HG03565 (cell line): ENCODE measurements at regions not wholly inside any gene's neighbourhood (a gene's known extent, or its start where the extent isn't known, plus 50 kb on each side); places are given as distances from the start of the nearest gene placed in this dataset.
A peak's percentile ranks its signal among the peaks of the same experiment; 100 is the strongest.
"Not testable (repeated sequence)": the region's sequence is repeated elsewhere in the genome, so short reads cannot be mapped to it uniquely, and the experiment has no call there.

Source experiments
- ATAC-seq: cut with Tn5 transposase; IDR thresholded peaks from one replicate; pipeline ENCODE4 v1.9.1; 2021; ENCODE audit warnings: mild to moderate bottlenecking, moderate library complexity; ENCODE audit not compliant: unreplicated experiment

DNA sequence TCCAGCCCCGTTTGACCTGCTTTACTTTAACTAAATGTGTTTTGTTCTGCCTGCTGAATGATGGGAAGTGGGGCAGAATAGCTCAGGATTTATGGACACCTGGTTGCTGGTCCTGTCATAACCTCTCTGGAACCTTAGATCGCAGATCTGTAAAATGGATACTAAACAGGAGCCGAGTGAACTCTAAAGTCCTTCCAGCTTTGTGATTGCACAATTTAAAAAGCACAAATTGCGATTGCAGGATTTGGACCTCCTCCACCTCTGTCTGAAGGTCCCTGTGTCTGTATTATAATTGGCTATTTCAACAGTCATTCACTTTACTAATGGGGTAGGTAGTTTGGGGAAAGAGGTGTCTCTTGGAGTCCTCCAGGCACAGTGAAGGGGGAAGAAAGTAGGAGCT lies 220.4 kb downstream of the LY86 start:
- no peak for ATAC-seq

DNA sequence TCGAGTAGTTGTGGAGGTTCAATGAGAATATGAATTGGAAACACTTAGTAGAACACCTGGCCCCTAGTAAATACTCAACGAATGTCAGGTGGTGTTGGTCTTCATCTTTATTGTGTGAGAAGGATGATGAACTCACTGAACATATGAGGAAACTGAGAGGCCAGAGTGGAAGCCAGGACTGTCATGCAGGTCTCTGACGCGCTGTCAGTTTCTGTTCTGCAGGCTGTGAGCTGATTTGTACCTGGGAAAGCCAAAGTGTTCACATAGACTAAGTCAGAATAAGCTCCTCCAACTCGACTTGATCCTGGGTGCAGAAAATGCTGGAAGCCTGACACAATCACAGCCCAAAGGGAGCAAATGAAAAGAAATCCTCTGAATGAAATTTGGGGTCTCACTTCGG lies 222.2 kb downstream of the LY86 start:
- ATAC-seq, result no peak

DNA sequence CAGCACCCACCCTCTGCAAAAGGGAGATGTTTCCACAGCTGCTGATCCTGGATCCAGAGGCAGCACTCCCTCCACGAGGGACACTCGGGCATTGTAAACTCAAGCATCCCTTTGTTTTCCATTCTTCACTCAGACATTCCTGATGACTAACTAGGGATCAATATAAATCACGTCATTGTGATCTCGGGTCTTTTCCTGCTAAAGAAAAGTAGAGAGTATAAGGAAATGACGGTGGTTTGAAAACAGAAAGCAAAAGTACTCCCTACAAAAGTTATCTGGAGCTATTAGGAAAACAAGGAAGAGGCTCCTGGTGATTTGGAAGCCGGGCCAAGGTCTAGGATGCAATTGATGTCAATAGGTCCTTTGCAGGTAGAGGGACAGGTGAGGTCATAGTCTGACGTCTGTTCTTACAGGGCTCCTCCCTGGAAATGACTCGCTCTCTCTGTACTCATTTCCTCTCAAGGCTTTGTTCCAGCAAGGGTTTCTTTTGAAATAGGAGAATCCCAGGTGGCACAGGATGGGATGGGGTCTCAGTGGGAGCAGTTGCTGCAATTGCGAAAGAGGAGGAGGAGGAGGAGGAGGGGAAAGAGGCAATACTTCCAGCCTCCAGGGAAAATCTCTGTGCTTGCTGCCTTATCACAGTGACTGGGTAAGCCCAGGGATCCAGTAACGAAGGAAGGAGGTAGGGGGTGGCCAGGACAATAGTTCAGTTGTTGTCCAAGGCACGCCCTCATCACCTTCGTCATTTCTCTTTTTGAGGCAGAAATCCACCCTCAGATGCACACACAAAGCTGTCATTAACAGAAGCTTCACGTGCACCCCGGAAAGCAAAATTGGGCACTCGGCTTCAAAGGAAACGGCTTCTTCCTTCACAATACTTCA lies 222.8 kb downstream of the LY86 start:
- ATAC-seq, result no peak

DNA sequence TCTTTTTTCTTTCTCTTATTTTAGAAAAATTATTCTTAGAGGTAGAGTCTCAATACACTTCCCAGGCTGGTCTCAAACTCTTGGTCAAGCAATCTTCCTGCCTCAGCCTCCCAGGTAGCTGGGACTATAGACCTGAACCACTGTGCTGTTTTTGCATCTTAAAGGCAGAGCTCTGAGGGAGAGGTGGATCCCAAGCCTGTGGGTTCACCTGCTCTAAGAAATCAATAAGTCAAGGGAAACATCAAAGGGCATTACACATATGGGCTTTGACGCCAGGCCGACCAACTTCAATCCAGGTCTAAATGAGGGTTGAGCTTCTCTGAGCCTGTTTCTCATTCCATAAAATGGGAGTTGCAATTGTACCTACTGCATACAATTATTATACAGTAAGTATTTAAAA lies 223.9 kb downstream of the LY86 start:
- no peak for ATAC-seq

DNA sequence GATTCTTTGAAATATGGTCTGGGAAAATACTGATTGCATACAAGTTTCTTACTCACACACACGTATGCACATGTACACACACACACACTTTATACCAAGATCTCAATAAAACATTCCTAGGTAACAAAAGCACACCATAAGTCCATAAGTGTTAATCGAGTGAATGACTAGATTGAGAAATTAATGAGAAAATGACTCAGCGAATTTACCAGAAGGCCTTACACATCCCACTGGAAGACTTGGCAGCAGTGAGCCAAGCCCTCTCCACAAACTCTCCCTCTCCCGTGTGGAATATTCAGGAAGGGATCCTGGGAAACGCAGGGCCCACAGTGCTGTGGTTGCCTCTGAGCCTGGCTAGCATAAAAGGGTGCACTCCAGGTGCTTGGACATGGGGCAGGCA lies 227.2 kb downstream of the LY86 start:
- no peak for ATAC-seq

DNA sequence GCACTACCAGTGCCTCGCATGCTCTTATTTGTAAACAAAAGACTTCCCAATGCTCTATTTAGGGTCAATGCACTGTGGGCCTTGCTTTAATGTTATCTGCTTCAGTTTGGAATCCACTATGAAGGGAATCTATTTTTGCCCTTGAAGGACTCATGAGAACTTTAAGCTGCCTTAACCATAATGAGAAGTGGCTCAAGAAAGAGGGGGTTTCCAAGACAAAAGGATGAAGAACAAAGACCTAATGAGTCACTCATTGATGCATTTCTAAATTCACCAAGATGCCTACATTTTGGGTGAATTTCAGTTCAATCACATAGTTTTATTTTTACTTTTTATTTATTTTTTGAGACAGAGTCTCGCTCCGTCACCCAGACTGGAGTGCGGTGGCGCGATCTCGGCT lies 228.2 kb downstream of the LY86 start:
- ATAC-seq, result no peak

DNA sequence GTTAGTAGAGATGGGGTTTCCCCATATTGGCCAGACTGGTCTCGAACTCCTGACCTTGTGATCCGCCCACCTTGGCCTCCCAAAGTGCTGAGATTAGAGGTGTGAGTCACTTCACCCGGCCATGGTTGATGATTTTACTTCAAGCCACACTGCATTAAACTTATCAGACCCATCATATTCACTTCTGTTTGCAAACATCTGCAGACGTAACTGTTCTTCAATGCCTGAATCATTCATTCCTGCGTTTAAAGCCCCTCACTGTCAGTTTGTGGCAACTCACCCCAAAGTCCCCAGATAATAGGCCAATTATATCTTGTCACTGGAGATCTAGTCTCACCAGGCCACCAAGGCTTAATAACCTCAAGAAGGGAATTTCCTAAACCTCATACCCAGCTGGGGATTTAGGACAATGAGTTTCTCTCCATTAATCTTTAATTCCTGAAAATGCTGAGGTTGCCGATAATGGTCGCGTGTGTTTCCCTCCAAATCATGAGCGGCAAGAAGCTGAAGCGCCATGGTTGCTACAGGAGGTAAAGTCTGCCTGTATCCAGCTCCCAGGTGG lies 229.6 kb downstream of the LY86 start:
- no peak for ATAC-seq

DNA sequence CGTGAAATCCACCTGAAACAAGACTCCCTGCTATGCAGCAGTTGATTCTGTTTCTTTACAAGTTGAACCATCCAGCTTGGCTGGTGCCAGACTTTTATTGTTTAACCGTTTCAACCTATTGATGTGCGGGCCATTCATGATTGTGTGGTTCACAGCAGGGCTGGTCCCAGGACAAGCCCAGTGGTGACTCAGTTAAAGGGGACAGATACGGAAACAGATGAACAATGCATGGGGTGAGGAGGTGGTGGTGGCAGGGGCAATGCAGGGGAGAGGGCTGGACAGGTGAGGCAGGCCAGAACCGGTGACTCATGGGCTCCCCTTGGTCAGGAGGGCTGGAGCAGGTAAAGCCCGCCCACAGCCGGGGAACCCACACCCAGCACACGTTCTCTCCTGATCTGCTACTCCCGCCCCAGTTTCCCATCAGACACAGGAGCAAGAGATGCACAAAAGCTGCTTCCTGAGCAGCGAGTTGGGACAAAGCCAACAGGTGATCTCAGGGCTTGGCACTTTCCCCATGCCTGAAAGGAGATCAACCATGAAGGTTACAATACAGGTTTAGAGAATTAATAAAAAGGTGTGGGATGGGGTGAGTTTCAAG lies 232.2 kb downstream of the LY86 start:
- ATAC-seq, result no peak

DNA sequence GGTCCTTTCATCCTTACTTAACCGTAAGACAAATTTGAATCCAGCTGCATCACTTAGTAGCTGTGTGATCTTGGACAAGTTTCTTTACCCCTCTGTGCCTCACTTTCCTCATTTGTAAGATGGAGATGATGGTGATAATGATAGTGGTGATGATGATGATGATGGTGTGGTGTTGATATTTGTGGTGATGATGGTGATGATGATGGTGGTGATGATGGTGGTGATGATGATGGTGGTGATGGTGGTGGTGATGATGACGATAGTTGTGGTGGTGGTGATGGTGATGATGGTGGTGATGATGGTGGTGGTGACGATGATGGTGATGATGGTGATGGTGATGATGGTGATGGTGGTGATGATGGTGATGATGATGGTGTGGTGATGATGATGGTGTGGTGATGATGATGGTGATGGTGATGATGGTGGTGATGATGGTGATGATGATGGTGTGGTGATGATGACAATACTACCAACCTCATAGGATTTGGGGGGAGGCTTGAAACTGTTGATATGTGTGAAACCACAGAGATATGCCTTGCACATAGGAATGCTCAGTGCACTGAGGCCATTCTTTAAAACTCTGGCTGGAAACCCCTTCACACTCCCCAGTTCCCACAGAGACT lies 233.2 kb downstream of the LY86 start:
- no peak for ATAC-seq

DNA sequence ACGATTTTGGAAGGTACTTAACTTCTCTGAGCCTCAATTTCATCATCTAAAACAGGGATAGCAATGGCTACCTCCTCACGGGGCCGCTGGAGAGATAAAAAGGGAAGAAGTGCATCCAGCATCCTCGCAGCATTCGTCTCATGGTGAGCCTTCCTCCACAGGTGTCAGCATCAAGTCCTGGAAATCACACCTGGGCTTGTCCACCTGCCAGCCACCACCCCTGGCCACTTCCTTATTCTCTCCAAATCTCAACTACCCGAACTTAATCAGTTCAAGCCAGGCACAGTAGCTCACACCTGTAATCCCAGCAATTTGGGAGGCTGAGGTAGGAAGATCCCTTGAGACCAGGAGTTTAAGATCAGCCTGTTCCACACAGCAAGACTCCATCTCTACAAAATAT lies 234.5 kb downstream of the LY86 start:
- ATAC-seq, result no peak

DNA sequence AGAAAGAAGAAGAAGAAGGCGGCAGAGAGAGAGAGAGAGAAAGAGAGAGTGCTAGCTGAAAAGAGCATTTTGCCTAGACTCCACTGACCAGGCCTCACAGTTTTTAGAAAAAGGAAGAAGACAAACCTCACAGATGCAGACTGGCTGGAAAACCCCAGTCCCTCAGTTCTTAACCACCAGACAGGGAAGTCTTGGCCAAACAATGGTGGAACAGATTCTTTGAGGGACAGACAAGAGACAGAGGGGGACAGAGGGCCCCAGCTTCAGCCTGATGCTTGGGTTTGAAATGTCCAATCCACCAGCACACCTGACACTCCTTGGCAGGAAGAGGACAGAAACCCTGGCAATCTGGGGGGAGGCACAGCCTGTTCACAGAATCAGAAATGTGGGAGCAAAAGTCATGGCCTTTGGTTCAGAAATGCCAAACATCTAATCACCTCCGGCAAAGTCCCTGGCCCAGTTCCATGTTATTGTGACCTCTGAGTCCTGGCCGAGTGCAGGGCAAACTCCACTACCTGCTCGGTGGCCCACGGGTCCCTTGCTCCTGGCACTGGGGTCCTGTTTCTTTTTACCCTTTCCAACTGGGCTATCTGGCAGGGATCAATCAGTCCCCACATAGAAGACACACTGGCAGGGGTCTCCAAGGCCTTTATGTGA lies 235.2 kb downstream of the LY86 start:
- no peak for ATAC-seq

DNA sequence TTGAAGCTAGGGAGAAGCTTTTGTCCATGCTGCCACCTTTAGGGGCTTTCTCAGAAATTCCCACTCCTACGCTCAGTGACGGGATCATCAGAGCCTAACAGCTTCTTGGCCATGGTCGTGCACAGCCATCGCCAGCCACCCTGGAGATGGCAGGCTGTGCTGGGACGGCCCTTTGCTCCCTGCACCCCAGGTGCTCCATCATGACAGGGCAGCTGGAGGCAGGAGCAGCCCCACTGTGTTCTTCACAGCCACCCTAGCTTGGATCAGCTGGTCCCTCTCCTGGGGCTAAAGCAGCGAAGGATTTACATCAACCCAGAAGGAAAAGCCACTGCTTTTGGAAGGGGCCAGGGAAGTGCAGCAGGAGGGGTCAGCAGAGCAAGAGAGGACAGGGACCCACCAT lies 235.9 kb downstream of the LY86 start:
- no peak for ATAC-seq

DNA sequence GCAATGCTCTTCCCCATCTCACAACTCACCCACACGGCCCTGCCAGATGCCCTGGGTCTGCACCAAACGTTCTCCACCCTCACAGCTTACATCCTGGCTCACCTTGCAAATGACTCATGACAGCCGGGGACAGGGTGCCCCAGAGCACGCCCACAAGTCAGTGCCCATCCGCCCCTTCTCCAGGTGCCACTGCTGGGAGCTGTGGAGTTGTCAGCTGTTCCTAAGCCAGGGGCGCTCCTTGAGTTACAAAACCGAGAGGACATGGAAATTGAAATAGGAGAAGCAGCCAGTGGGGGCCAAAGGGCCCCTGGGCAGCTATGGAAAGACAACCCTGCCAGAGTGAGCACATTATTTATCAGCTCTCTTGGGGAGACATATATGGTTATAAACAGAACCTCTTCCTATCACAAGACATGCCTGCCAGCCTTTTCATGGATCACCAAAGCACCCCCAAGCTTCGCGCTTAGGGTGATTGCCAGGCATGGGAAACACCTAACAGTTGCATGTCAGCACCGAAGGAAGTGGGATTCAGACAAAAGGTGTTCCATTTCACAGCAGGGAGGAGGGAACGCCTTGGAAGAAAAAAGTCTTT lies 236.8 kb downstream of the LY86 start:
- no peak for ATAC-seq

DNA sequence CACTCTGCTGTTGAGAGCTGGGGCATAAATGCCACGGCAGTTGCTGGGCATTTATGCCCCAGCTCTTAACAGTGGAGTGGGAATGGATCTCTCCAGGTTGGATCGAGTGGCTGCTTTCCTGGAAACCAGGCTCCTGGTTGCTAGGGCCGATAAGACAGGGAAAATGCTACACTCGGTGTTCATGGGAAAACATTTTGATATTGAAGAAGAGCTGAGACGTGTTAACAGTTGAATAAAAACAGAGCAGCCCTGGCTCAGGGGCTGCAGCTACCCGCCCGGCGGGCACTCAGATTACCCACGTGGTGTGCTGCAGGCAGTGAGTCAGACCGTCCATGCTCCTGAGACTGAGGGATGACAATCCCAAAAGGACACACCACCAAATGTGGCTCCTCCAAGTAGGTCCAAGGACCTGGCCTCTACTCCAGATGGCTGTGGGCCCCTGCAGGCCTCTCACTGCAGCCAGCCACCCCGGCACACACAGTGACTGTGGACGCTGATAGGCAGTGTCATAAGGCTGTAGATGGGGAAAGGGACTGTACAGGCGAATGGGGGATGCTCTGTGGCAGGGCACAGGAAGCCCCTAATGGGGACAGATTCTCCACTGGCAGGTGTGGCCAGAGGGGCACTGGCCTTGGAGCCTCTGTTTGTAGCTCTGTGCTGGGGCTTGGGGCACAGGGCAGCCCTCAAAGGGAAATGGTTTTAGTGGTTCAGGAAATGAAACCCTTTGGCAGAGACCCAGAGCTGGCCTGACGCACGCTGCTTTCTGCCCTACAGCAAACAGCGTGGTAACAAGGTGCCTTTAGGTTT lies 237.8 kb downstream of the LY86 start:
- ATAC-seq, result peak; percentile 58

DNA sequence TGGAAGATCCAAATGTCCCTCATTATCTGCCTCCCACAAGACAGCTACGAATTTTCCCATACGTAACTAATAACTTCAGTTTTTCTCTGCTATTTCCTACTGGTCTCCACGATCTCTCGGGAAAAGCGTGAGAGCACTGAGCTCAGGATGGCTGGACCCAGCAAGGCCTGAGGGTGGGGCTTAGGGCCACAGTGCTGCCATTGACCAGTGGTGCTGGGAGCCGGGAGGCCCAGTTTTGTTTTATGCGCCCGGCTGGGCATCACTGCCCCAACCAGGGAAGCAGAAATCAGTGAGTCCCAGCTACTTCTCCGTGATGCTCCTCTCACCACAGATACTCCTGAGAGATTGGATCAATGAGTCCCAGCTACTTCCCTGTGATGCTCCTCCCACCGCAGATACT lies 238.4 kb downstream of the LY86 start:
- ATAC-seq, result no peak

DNA sequence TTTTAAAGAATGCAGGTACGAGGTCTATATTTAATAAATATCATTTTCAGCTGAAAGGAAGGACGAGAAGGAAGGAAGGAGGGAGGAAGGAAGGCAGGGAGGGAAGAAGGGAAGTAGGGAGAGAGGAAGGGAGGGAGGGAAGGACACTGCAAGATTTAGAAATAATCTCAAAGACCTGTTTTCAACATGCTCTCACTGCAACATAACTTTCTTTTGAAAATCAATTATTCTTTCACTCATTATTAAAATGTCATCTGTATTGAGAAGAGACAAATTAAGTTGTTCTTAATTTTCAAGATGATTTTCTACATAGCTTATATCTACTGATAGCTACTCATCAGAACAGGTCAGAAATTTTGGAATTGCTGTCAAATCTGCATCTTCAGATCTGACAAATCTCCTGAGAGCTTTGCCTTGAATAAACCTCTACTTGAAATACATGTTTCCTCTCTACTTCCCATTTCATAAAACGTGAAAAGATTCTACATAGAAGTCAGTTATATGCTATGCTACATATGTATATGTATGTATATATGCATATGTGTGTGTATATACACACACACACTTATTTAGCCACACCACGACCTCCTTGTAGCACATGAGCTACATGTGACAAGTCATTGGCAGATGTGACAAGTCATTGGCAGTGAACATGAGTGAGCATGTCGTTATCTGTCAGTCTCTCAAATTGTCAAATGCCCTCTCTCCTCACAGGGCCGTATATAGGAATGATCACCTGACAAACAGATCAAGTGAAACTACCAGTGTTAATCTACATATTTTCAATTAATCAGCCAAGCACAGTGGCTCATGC lies 241.6 kb downstream of the LY86 start:
- no peak for ATAC-seq

DNA sequence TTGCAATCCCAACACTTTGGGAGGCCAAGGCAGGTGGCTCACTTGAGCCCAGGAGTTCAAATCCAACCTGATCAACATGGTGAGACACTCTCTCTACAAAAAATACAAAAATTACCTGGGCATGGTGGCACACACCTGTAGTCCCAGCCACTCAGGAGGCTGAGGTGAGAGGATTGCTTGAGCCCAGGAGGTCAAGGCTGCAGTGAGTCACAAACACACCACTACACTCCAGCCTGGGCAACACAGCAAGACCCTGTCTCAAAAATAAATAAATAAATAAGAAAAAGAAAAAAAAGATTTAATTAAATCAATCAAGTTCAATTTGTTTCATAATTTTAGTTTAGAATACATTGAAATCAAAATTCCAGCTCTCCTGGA lies 242.2 kb downstream of the LY86 start:
- not testable (repeated sequence) for ATAC-seq

DNA sequence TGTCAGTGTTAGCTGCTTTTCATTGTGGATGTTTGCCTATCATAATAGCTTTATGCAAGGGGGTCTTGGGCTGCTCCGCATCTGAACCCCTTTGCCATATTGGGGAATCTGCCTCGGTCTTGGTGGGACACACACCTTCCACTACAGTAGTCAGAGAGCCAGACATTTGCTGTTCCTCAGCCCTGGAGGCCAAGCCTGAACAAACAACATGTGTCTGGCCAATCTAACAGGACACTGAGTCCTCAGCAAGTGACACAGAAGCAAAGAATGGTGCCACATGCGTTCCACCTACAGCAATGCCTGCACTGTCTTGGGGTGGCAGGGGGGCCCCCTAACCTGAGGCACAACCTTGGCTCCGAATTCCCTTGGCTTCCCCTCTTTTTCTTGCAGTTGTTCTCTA lies 243.9 kb downstream of the LY86 start:
- no peak for ATAC-seq
